Caki2 (cell line): ENCODE measurements at regions not wholly inside any gene's neighbourhood (a gene's known extent, or its start where the extent isn't known, plus 50 kb on each side); places are given as distances from the start of the nearest gene placed in this dataset.

Experiments used
- DNase-seq: peaks from one replicate; pipeline ENCODE4 v3.0.0-alpha.2; 2015; ENCODE audit warnings: low read depth
- in situ Hi-C: cut with HindIII; loops from 2 replicates; pipeline ENCODE4 v1.10.0; 2016; ENCODE audit warnings: low sequenced_read_pairs, low pct_unique_long_range_greater_than_20kb, mixed read lengths

GRCh38 chr13:73730014-73730413, 404.2 kb downstream of the KLF12 start:
- in situ Hi-C loops: no loop called here
- DNase-seq: no peak

DNA sequence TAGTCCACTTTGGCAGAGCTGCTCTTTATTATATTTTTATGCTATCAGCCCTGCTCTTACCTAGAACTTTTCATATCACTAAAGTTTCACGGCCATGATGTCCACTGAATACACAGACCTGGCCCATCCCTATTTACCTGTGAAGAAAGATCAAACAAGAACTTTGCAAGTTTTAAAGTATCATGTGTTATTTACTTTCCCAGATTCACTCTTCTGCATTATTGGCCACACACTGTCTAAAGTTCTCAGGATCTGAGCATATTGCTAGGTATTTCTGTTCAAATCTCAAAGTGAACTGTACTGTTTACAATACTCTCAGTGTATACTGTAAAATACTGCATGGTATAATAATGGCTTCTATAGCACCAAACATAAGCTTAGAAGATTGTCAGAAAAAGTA, 405.2 kb downstream of the KLF12 start:
- DNase-seq: no peak
- in situ Hi-C loops: no loop called here

DNA sequence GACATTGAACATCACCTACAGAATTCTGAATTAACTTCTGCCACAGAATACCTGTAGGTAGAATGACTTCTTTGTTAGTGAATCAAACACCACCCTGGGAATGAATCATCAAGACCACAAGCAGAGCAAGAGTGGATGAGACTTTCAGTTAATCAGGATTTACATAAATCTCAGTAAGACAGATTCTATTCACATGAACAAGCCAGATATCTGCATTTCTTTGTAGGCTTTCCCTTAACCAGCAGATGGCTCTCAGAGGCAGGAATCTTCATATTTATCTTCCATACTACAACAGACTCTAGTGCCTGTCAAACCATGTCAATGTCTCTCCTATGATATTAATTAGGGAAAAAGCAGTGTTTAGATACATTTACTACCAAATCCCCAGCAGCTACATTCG, 412.1 kb downstream of the KLF12 start:
- peak; percentile 23 for DNase-seq
- in situ Hi-C loops: no loop called here

DNA sequence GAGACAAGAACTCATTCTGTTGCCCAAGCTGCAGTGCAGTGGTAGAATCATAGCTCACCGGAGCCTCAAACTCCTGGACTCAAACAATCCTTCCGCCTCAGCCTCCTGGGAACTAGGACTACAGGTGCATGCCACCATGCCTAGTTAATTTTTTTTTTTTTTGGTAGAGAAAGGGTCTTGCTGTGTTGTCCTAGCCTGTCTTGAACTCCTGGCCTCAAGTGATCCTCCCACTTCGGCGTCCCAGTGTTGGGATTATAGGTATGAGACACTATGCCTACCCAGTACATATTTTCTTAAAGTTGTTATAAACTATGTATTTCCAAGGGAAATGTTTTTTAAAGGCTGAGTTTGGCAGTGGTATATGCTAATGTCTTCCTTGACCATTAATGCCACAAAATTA, 412.6 kb downstream of the KLF12 start:
- in situ Hi-C loops: no loop called here
- DNase-seq: no peak

- DNase-seq: no peak
- in situ Hi-C loops: no loop called here
Observed at GRCh38 chr13:73720216-73720840, 413.9 kb downstream of the KLF12 start.

- in situ Hi-C loops: no loop called here
- no peak for DNase-seq
Observed at GRCh38 chr13:73718246-73718645, 416.0 kb downstream of the KLF12 start.

DNA sequence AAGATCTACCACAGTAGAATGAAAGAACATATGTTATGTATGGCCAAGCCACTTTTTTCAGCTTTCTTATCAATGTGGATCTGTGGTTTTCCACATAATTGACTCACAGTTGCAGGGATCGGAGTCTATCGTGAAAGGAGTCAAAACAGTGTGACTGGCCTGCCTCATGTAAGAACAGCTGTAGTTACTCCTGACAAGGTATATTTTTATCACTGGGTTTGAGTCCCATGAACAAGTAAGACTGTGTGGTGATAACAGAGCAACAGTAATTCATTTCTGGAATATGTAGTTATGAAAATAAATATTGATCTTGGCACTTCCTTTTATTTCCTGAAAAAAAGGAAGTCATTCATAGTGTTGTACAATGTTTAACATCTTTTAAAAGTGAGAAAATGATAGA, 416.6 kb downstream of the KLF12 start:
- no peak for DNase-seq
- in situ Hi-C loops: no loop called here

GRCh38 chr13:73715911-73716510, 418.2 kb downstream of the KLF12 start:
- in situ Hi-C loops: no loop called here
- no peak for DNase-seq

GRCh38 chr13:73715114-73715910, 418.9 kb downstream of the KLF12 start:
- in situ Hi-C loops: no loop called here
- no peak for DNase-seq

GRCh38 chr13:73714522-73714921, 419.7 kb downstream of the KLF12 start:
- in situ Hi-C loops: no loop called here

GRCh38 chr13:73708393-73708985, 425.7 kb downstream of the KLF12 start:
- peak; percentile 52 for DNase-seq
- in situ Hi-C loops: no loop called here

More at GRCh38 chr13:73714522-73714921, 419.7 kb downstream of the KLF12 start:
- DNase-seq: no peak

- no peak for DNase-seq
- in situ Hi-C loops: no loop called here
Observed at GRCh38 chr13:73704587-73704986, 429.6 kb downstream of the KLF12 start.

DNA sequence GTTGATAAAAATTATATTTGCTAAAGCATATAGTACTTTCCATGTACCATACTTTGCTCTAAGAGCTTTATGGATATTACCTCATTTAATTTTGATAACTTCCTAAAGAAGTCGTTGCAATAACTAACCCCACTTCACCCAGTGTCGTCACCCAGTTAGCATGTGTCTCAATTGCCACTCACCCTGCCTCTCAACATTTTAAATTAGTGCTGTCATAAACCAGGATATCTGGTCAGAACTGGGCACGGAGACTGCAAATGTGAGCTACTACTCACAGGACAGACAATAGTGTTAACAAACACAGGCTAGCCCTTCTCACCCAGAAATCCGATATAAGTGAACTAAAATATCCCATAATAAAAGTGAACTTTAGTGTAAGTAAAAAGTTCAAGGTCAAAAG, 430.6 kb downstream of the KLF12 start:
- DNase-seq: no peak
- in situ Hi-C loops: no loop called here

DNA sequence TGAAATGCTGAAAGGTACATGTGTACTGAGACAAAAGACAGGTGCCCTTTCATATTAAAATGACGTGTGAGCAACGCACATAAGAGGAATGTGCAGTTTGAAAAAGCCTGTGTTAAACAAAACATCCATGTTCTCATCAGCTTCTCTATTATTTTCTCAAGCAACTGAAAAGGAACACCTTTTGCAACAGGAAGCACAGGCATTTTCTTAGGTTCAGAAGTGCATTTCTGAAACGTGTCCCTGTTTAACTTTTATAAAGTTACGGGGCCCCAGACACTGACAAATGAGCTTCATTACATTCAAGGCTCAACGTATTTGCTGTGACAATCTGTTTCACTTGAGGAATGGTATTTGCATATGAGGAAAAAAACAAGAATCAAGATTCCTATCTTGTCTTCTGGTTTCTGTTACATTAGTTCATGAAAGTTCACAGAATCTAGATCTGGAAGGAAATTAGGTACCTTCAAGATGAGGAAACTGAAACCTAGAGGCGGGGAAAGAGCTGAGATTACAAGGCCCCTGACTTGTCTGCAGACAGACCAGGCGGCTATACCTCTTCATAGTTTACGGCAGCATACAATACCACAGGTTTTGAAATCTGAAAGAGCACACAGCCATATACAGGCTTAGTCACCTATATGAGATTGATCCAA, 431.7 kb downstream of the KLF12 start:
- in situ Hi-C loops: no loop called here
- DNase-seq: no peak

- DNase-seq: no peak
- in situ Hi-C loops: no loop called here
Observed at GRCh38 chr13:73701160-73701559, 433.0 kb downstream of the KLF12 start.

- in situ Hi-C loops: no loop called here
- no peak for DNase-seq
Observed at GRCh38 chr13:73698859-73699258, 435.3 kb downstream of the KLF12 start.

DNA sequence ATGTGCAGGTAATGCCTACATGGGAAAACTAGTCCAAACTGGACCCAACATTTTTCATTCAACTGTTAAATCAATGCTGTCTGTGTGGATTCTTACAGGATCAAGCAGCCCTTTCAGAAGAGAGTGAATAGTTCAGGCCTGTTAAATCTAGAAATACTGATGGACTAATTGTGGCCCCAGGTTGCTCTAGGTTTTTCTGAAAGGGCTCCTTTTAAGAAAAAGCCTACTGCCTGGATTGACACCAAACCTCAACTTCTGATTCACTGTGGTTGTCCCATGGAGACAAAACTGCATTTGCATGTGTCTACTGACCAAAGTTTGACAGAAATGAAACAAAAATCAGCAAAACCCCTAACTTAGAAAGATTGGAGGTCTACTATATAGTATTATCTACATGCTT, 437.0 kb downstream of the KLF12 start:
- in situ Hi-C loops: no loop called here
- no peak for DNase-seq

- in situ Hi-C loops: no loop called here
- no peak for DNase-seq
Observed at GRCh38 chr13:73696713-73697112, 437.5 kb downstream of the KLF12 start.

- in situ Hi-C loops: no loop called here
- DNase-seq: no peak
Observed at GRCh38 chr13:73696271-73696670, 437.9 kb downstream of the KLF12 start.
